ENCODE measurements at regions not wholly inside any gene's neighbourhood (a gene's known extent, or its start where the extent isn't known, plus 50 kb on each side); places are given as distances from the start of the nearest gene placed in this dataset.

DNA sequence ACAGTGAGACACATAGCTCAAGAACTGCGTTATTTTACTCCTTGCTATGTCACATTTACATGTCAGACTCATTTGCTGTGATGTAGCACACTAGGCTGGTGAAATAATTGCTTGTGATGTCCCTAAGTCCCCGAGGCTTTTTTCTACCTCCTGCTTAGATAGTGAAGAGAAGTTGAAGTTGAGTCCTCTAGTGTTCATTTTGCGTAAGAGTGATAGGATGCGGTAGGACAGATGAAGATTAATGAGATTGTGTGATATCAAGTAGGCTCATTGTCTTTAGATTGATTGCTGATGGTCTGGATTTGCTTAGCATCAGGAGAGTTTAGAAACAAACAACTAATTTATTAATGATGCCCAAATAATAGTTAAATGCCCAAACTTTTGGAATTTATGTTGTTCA, 173.6 kb upstream of the NUDT6 start:
- peak; percentile 43 for DNase-seq (ENCODE audit: low spot score)

DNA sequence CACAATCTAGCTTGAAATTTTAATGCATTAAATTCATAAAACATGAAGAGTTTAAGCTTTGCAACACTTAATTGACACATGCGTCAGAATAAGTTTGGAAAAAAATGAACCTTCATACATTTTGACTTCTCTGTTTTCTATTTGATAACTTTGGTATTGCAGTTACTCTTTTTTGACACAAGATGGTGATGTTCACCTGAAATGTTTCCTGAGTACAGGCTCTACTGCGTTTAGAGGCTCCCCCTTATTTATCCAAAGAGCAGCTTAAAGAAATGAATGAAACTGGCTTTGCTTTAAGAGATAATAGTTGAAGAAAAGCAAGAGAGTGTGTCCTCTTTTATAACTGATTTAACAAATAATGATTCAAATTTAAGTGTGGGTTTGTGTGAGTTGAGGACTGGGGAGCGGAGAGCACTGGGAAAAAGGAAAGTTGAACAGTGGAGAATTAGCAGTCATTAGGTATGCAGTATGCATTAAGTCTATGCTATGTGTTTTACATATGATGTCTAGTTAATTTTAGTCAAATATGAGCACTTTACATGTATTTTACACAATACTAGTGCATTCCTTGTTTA, 180.6 kb upstream of the NUDT6 start:
- peak; percentile 52 for DNase-seq (ENCODE audit: low spot score)

DNA sequence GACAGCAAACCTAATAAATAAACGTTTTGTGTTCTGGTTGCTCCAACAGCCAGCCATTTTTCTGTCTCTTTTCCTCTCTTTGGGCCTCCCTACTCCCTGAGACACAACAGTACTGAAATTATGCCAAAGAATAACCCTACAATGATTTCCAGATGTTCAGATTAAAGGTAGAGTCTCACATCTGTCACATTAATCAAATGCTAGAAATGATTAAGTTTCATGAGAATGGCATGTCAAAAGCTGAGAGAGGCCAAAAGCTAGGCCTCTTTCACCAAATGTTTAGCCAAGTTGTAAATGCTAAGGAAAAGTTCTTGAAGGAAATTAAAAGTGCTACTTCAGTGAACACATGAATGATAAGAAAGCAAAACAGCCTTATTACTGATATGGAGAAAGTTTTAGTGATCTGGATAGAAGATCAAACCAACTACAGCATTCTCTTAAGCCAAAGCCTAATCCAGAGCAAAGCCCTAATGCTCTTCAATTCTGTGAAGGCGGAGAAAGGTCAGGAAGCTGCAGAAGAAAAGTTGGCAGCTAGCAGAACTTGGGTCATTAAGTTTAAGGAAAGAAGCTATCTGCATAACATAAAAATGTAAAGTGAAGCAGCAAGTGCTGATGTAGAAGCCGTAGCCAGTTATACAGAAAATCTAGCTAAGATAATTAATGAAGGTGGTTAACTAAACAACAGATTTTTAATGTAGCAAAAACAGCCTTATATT, 182.1 kb upstream of the NUDT6 start:
- no peak for DNase-seq (ENCODE audit: low spot score)

DNA sequence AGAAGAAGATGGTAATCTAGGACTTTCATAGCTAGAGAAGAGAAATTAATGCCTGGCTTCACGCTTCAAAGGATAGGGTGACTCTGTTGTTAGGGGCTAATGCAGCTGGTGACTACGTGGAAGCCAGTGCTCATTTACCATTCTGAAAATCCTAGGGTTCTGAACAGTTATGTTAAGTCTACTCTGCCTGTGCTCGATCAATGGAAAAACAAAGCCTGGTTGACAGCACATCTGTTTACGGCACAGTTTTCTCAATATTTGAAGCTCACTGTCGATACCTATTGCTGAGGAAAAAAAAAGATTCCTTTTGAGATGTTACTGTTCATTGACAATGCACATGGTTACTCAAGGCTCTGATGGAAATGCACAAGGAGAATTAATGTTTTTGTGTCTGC, 182.6 kb upstream of the NUDT6 start:
- no peak for DNase-seq (ENCODE audit: low spot score)

DNA sequence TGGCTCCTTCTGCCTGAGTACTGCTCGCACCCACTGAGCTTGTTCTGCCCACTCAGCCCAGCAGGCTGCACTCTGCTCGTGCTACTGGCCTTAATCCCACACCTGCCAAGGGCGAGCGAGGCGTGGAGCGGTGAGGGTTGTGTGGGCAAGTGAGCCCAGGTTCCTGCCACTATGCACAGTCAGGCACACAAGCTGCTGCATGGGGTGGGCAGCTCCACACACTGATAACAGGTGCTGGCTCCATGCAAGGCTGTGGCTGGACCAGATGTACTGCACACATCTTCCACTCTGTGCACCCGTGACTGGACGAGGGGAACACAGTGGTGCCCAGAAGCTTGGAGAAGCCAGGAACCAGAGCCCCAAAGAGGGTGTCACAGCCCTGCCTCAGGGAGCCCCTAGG, 184.3 kb upstream of the NUDT6 start:
- no peak for DNase-seq (ENCODE audit: low spot score)

DNA sequence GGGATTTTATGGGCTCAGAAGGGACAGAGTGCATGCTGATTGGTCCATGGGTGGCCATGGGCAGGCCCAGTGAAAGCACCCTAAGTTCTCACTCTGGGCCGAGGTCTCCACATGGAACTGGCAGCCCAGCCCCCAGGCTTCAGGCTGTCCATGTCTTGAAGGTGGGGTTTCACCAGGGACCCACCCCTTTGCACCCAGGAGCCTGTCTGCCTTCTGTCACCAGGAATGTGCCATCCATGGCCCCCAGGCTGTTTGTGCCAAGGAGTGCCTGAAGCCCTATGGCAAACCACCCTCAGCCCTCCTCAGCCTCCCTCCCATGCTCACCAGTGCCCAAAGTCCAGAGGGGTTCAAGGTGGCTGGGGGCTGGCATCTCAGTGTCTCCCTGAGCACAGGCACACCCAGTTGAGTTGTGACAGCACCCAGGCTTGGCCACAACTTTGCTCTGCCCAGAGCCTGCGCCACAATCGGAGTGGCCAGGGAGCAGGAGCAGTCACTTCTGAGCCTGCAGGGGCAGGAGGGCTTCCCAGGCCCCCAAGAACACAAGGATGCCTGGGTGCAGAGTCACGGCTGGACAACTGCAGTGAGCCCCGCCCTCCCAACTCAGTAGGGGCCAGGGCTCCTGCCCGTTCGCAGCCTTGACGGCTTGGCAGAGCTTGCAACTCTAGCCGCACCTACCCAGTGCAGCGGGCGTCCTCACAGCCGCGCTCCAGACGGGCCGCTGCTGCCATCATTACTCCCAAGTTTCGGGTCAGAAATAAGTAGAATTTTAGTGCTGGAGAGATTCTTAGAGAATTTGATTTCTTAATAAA, 185.3 kb upstream of the NUDT6 start:
- no peak for DNase-seq (ENCODE audit: low spot score)

DNA sequence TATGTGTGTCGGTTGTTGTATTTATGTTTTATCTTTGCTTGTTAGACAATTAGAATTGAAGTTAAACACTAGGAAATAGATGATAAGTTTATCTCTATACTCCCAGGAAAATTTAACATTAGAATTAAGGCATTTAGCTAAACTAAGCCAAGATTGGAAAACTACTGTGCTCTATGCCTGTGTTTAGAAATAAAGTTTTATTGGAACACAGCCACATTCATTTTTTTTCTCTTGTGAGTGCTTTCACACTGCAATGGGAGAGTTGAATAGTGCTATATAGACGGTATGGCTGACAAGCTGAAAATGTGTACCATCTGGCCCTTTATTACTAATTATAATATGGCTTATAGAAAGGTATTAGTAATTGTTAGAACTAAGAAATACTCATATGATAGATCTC, 186.7 kb upstream of the NUDT6 start:
- no peak for DNase-seq (ENCODE audit: low spot score)

DNA sequence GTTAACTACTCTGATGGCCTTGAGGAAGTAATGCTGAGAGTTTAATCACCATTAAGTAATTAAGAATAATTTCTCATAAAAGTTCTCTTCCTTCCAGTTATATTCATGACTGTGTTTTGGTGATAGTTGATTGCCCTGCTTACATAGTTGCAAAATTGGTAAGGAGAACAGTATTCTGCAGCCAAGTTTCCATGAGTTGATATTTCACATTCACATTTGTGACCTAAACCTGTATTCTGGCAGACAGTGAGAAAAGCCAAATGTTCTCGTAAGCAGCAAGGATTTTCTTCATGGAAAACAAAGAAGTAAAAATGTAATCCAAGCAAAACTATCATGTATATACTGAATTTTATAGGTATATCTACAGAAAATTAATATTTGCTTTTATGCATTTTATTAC, 187.8 kb upstream of the NUDT6 start:
- no peak for DNase-seq (ENCODE audit: low spot score)

DNA sequence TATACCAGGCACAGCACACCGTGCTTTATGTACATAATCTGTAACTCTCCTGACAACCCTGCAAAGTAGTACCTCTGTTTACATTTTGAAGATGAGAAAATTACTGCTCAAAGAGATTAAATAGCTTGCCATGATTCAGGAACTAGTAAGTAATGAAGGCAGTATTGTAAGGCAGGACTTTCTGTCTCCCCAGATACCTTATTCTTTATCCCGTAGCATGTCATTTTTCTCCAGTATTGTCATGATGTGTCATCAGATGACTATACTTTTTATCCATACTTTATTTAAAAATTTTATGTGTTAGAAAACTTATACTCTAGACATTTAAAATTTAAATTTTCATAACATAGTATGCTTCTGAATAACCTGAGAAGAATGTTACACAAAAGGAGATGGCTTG, 188.3 kb upstream of the NUDT6 start:
- DNase-seq (ENCODE audit: low spot score), result no peak

DNA sequence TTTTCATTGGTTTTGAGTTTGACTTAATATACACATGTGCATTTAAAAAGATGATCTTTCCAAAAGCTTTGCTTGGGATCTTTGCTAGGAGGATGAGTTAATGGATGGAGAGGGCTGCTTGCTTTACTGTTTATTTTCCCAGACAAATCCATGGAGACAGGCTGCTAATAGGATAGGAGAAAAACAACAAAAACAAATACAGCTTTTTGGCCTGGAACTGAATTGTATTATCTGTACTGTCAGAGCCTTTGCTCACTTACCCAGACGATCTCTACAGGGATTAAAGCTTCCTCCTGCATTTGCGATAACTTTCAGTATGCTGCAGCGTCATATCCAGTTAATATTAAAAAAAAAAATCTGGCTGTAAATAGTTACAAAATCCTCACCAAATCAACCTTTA, 190.8 kb upstream of the NUDT6 start:
- no peak for DNase-seq (ENCODE audit: low spot score)

DNA sequence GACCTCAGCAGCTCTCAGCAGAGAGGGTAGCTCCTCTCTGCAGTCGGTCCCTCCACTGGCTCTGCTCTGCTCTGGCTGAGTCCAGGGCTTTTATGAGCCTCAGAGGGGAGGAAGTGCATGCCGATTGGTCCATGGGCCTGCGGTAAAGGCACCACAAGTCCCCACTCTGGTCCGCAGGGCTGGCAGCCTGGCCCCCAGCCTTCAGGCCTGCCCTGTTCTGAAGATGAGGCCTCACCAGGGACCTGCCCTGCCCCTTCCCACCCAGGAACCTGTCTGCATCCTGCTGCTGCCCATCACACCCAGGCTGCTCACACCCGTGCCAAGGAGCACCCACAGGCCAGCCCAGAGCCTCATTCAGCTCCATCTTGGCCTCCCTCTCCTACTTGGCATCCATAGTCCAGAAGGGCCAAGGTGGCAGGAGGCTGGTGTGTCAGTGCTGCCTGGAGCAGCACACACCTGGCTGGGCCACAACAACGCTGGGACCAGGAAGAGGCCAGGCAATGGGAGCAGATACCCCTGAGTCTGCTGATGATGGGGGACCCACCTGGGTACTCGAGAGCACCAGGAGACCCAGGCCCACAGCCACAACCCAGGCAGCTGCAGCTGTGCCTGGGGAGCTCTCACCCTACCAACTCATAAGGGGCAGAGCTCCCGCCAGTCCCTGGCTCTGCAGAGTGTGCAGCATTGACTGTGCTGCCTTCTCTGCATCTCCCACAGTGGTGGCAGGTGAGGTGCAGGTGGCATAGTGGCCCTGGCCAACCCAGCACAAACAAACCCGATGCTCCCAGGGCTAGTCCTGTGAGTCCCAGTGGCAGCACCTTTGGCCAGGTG, 191.9 kb upstream of the NUDT6 start:
- DNase-seq (ENCODE audit: low spot score), result no peak

DNA sequence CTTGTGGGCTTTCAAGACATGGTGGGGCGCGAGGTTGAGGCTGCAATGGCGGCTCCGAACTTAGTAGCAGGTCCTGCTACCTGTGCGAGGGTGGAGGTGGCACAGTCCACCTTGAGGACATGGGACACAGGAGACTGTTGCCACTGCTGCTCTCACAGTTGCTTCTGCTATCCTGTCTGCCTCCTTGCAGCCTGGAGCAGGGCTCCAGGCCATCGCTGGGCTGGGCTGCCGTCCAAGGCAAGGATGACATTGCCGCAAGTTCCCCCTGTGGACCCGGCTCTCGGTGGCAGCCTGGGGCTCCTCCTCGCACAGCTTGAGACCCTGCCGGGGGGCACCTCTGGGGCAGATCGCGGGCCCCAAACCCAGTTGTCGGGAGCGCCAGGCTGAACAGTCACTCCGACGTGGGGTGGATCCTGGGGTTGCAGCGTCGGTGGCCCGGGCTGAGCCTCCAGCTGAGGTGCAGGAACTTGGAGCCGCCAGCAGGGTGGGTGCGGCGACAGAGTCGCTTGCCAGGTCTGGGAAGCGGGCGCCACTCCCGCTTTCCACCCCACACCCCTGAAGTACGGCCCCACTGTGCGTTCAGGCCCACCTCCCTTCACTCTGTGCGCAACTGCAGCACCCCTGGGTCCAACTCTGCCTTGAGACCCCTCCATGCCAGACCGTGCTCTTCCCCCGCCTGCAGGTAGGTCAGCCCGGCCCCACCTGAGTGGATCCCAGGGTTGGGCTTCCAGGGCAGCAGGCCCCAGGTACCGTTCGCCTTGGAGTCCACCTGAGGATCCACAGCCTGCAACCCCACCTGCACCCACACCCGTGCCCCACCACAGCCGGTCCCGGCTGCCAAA, 192.7 kb upstream of the NUDT6 start:
- DNase-seq (ENCODE audit: low spot score), result no peak

DNA sequence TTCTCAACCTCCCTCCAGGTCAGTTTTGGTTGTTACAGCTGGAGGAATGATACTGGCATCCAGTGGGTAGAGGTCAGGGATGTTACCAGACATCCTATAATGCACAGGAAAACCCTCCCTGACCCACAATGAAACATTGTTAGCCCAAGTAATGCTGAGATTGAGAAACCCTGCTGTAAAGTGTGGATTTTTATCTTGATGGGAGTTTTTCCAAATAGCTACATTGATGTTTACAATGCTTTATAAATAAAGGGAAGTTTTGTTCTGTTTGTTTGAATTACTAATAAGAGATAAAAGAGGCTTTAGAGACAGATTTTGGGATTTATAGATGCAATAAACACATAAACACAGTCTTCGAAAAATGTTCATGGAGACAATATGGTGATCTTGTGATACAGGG, 194.0 kb upstream of the NUDT6 start:
- no peak for DNase-seq (ENCODE audit: low spot score)

DNA sequence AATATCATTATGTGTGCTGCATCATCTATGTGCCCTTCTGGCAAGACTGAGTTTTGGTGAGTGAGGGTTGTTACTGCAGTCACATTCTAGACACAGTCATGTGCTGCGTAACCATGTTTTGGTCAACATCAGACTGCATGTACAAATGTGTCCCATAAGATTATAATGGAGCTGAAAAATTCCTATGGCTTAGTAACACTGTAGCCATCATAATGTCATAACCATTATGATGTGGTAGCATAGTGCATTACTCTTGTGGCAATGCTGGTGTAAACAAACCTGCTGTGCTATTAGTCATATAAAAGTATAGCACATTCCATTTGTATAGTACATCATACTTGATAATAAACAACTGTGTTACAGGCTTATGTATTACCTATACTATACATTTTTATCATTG, 198.1 kb upstream of the NUDT6 start:
- DNase-seq (ENCODE audit: low spot score), result no peak

DNA sequence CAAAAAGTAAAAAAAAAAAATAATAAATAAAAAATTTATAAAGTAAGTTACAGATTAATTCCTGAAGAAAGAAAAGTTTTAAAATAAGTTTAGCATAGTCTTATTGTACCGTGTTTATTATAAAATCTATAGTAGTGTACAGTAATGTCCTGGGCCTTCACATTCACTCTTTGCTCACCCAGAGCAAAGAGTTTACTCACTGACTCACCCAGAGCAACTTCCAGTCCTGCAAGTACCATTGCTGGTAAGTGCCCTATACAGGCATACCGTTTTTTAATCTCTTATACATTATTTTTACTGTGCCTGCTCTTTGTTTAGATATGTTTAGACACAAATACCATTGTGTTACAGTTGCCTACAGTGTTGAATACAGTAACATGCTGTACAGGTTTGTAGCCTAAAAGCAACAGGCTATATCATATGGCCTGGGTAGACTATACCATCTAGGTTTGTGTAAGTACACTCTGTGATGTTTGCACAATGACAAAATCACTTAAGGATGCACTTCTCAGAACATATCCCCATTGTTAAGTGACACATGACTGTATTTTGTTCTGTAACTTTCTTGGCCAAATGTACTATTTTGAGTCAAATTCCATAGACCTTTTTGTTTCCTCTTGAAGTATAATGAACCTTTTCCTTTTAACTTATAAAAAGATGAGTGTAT, 199.0 kb upstream of the NUDT6 start:
- DNase-seq (ENCODE audit: low spot score), result no peak

DNA sequence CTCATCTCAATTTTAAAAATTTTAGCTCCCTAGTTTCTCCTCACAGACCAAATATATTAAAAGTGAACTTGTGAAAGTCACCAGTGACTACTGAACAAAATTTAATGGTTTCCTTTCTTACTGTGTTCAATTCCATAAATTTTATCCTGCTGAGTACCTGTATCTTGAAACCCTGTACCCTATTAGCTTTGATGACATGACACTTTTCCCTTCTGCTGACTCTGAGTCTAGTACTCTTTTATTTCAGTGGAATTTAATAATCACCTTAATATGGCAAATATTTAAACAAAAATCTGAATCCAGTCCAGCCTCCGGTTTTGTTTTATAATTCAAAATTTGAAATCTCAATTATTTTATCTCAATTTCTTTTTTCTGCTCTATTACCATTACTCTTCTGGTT, 203.1 kb upstream of the NUDT6 start:
- DNase-seq (ENCODE audit: low spot score), result no peak

DNA sequence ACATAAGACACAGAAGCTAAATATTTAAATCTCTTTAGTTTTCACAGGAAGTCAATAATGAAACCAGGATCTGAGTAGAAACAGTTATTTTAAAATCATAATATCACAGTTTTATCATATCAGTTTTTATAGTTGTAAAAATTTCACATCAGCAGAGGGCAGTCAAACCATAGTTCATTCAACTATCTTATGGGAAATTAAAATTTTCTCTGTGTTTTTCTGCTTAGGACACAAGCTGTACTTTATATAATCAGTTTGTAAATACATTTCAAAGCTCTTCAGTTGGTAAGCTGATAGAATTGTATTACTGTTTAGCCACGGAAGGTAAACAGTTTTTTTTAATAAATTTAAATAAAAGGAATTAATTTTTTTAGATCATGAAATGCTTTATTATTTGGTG, 204.8 kb upstream of the NUDT6 start:
- no peak for DNase-seq (ENCODE audit: low spot score)

DNA sequence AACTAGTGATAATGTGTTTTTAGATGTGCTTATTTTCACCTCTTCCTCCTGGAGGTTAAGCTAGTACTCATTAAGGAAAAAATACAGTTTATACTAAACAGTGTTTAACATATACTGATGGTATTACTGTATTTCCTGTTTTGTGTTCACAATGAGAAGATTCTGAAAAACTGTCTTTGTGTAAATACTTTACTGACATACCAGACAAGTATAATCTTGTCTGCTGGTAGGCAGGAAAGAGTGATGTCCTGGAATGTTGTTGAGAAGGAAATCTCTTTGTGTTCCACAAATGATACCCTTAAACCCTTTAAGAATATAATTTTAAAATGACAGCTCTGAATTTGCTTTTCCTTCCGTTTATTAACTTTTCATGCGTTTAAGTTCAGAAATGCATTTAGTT, 205.5 kb upstream of the NUDT6 start:
- no peak for DNase-seq (ENCODE audit: low spot score)

DNA sequence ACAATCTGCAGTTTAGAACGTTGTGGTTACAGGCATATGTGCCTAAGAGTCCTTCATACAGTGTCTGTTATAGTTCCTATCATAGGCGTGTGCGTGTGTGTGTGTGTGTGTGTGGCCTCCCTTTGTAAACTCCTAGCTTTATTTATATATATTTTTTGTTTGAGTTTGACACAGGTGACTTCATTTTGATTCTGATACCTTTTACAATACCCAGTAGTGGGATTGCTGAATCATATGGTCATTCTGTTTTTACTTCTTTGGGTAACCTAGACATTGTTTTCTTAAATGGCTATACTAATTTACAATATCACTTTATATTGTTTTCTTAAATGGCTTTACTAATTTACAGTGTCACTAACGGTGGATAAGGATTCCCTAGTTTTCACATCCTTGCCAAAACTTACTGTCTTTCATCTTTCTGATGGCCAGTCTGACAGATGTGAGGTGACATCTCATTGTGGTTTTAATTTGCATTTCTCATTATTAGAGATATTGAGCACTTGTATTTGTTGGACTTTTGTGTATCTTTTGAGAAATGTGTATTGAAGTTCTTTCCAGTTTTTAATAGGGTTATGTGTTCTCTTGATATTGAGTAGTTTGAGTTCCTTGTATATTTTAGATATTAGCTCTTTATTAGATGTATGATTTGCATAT, 211.1 kb upstream of the NUDT6 start:
- no peak for DNase-seq (ENCODE audit: low spot score)

DNA sequence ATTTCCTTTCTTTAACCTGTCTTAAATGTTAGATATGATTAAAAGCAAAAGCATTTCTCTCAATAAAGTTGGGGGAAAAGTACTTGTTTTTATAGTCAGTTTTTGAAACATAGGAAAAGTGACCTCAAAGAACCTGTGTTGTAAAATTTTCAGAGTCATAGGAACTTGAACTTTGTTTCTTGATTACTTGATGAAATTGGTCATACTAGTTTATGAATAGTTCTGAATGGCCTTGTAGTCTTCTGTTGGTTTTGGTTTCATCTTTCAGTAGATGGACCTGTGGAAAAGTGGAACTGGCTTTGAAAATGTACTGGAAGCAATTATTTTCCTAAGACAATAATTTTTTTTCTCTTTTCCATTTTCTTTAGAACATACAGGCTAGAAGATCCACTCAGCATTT, 222.2 kb upstream of the NUDT6 start:
- no peak for DNase-seq (ENCODE audit: low spot score)

DNA sequence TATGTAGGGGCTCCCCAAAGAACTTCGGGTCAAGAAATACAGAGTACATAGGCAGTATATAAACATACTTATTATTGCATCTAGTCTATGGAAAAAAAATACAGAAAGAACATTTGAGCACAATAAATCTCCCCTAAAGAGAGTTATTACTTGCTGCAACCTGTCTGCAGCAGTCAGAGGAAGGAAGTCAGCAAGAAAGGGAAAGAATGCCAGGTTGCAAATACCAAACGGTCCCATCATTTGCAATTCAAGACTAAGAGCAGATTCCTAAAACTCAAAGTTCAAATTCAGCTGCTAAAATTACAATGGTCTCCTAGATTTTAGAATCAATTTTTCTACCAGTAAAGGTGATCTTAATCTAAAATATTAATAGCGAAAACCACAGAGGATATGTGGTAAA, 236.2 kb upstream of the NUDT6 start:
- DNase-seq (ENCODE audit: low spot score), result no peak
